HG03097 (cell line): ENCODE measurements at regions not wholly inside any gene's neighbourhood (a gene's known extent, or its start where the extent isn't known, plus 50 kb on each side); places are given as distances from the start of the nearest gene placed in this dataset.
"Not testable (repeated sequence)": the region's sequence is repeated elsewhere in the genome, so short reads cannot be mapped to it uniquely, and the experiment has no call there.

ENCODE experiments used
- ATAC-seq: cut with Tn5 transposase; IDR thresholded peaks from one replicate; pipeline ENCODE4 v1.9.1; 2021; ENCODE audit not compliant: unreplicated experiment, low FRiP score

GRCh38 chr18:78861706-78862105 lies 117.9 kb upstream of the SALL3 start:
- ATAC-seq: no peak

GRCh38 chr18:78862395-78862794 lies 117.2 kb upstream of the SALL3 start:
- ATAC-seq: no peak

GRCh38 chr18:78865056-78865598 lies 114.5 kb upstream of the SALL3 start:
- ATAC-seq: no peak

- ATAC-seq: no peak
Measured at GRCh38 chr18:78865771-78866310, 113.8 kb upstream of the SALL3 start.

GRCh38 chr18:78867131-78867530 lies 112.5 kb upstream of the SALL3 start:
- no peak for ATAC-seq

- no peak for ATAC-seq
Measured at GRCh38 chr18:78868330-78869316, 111.0 kb upstream of the SALL3 start.

- no peak for ATAC-seq
Measured at GRCh38 chr18:78871618-78872017, 108.0 kb upstream of the SALL3 start.

GRCh38 chr18:78873926-78874500 lies 105.6 kb upstream of the SALL3 start:
- ATAC-seq: no peak

GRCh38 chr18:78875016-78875777 lies 104.4 kb upstream of the SALL3 start:
- no peak for ATAC-seq

- no peak for ATAC-seq
Measured at GRCh38 chr18:78875778-78876650, 103.6 kb upstream of the SALL3 start.

- ATAC-seq: no peak
Measured at GRCh38 chr18:78876868-78877267, 102.8 kb upstream of the SALL3 start.

- no peak for ATAC-seq
Measured at GRCh38 chr18:78878335-78878734, 101.3 kb upstream of the SALL3 start.

GRCh38 chr18:78879072-78879883 lies 100.3 kb upstream of the SALL3 start:
- not testable (repeated sequence) for ATAC-seq

- ATAC-seq: no peak
Measured at GRCh38 chr18:78882585-78882984, 97.0 kb upstream of the SALL3 start.

GRCh38 chr18:78883501-78883900 lies 96.1 kb upstream of the SALL3 start:
- no peak for ATAC-seq

GRCh38 chr18:78884502-78884901 lies 95.1 kb upstream of the SALL3 start:
- ATAC-seq: no peak

- no peak for ATAC-seq
Measured at GRCh38 chr18:78889250-78889649, 90.4 kb upstream of the SALL3 start.

- no peak for ATAC-seq
Measured at GRCh38 chr18:78890388-78890787, 89.2 kb upstream of the SALL3 start.
